ENCODE measurements at regions not wholly inside any gene's neighbourhood (a gene's known extent, or its start where the extent isn't known, plus 50 kb on each side); places are given as distances from the start of the nearest gene placed in this dataset.
A peak's percentile ranks its signal among the peaks of the same experiment; 100 is the strongest.

DNA sequence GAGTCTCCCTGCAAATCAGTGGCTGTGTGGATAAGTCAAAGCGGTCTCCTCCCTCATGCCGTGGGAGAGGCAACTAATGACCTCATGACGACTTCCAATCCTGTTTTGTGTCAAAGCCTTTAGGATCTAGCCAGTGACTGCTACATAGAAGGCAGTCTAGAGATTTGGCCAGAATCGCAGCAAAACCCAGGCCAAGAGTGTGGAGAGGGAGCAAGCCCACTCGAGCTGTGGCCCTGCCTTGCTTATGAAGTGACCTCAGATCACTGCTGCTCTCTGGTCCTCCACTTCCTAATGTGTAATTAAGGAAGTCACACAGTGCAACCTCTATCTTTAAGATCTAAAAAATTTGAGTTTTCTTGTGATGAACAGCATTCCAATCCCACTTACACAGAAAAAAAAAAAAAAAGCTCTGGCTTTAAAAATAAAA is 296.7 kb upstream of the KLF6 start:
- Histone ChIP-seq H3K27ac (peak overlapping the region; percentile 0 to 68), H3K4me3 (no peak overlapping the region)
- TF ChIP-seq, protein P1, sequence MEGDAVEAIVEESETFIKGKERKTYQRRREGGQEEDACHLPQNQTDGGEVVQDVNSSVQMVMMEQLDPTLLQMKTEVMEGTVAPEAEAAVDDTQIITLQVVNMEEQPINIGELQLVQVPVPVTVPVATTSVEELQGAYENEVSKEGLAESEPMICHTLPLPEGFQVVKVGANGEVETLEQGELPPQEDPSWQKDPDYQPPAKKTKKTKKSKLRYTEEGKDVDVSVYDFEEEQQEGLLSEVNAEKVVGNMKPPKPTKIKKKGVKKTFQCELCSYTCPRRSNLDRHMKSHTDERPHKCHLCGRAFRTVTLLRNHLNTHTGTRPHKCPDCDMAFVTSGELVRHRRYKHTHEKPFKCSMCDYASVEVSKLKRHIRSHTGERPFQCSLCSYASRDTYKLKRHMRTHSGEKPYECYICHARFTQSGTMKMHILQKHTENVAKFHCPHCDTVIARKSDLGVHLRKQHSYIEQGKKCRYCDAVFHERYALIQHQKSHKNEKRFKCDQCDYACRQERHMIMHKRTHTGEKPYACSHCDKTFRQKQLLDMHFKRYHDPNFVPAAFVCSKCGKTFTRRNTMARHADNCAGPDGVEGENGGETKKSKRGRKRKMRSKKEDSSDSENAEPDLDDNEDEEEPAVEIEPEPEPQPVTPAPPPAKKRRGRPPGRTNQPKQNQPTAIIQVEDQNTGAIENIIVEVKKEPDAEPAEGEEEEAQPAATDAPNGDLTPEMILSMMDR (IDR thresholded peaks at IDR 0.05): no peak
- no peak for DNase-seq (ENCODE audit: low spot score)

DNA sequence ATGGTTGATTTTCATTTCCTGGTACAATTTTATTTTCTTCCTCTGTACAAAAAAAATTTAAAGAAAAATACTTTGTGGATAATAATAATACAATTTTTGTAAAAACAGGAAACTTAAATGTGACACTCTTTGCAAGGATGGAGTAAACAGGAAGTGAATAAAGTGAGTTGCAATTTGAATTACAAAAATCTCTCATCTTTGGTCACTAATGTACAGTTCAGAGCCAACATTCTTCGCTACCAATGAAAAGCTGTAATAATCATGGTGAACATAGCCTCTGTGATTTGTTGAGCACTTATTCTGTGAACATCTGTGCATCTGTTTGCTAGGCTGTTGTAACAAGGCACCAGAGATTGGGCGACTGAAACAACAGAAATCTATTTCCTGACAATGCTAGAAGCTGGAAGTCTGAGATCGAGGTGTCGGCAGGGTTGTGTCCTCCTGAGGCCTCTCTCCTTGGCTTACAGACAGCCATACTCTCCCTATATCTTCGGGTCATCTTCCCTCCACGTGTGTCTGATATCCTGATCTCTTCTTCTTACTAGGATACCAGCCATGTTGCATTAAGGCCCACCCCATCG is 295.3 kb upstream of the KLF6 start:
- DNase-seq (ENCODE audit: low spot score): no peak
- TF ChIP-seq, protein P1 (IDR thresholded peaks at IDR 0.05): no peak
- Histone ChIP-seq H3K27ac (no peak overlapping the region), H3K4me3 (no peak overlapping the region)

DNA sequence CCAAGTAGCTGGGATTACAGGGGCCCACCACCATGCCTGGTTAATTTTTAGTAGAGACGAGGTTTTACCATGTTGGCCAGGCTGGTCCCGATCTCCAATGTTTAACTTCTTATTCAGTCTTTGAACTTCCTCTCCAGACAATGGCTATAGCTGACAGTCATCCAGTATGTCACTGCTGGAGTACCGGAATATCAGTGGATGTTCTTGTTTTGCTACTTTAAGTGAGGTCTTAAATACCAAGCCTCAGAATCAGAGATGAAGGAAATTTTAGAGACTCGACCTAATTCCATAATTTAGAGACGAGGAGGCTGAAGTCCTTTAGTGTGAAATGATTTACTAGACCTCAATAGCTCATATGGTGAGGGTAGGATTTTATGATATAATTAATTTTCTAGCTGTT is 294.8 kb upstream of the KLF6 start:
- H3K27ac ChIP-seq: no peak overlapping the region

DNA sequence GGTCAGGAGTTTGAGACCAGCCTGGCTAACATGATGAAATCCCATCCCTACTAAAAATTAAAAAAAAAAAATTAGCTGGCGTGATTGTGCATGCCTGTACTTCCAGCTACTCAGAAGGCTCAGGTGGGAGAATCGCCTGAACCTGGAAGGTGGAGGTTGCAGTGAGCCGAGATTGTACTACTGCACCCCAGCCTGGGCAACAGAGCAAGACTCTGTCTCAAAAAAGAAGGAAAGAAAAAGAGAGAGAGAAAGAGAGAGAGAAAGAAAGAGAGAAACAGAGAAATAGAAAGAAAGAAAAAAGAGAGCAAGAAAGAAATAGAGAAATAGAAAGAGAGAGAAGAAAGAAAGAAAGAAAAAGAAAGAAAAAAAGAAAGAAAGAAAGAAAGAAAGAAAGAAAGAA is 292.8 kb upstream of the KLF6 start:
- H3K4me3 ChIP-seq: no peak overlapping the region
- H3K27ac ChIP-seq: no peak overlapping the region
- no peak for DNase-seq (ENCODE audit: low spot score)
- TF ChIP-seq, protein P1 (IDR thresholded peaks at IDR 0.05): no peak

More for the DNA sequence above, 294.8 kb upstream of the KLF6 start:
- TF ChIP-seq, protein P1 (IDR thresholded peaks at IDR 0.05): no peak
- H3K4me3 ChIP-seq: no peak overlapping the region
- no peak for DNase-seq (ENCODE audit: low spot score)

DNA sequence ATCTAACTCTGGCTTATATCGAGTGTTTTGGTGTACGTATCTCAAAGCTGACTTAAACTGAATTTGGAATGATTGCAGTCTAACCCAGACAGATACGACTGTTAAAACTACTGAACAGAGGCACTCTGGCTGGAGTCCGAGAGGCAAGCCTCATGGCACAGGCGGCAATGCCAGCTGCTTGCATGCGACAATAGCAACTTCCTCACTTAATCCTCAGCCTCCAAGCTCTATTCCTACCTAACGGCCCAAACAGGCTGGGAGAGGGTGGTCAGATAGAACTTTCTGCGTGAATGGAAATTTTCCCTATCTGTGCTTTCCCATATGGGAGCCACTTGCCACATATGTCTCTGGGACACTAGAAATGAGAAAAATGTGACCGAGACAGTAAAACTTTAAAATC is 292.0 kb upstream of the KLF6 start:
- TF ChIP-seq, protein P1 (IDR thresholded peaks at IDR 0.05): no peak
- no peak overlapping the region for H3K4me3 ChIP-seq
- DNase-seq (ENCODE audit: low spot score): no peak
- no peak overlapping the region for H3K27ac ChIP-seq

DNA sequence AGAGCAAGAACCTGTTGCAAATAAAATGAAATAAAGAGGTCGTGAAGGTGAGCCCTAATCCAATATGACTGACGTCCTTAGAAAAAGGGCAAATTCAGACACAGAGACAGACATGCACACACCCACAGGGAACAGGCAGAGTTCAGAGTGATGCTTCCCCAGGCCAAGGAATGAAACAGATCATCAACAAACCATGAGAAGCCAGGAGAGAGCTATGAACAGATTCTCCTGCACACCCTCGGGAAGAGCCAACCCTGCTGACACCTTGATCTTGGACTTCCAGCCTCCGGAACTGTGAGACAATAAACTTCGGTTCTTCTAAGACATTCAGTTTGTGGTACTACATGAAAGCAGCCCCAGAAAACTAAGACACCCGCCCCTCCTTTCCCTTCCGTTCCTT is 290.4 kb upstream of the KLF6 start:
- TF ChIP-seq, protein P1 (IDR thresholded peaks at IDR 0.05): no peak
- Histone ChIP-seq H3K4me3 (no peak overlapping the region), H3K27ac (no peak overlapping the region)
- DNase-seq (ENCODE audit: low spot score): no peak

DNA sequence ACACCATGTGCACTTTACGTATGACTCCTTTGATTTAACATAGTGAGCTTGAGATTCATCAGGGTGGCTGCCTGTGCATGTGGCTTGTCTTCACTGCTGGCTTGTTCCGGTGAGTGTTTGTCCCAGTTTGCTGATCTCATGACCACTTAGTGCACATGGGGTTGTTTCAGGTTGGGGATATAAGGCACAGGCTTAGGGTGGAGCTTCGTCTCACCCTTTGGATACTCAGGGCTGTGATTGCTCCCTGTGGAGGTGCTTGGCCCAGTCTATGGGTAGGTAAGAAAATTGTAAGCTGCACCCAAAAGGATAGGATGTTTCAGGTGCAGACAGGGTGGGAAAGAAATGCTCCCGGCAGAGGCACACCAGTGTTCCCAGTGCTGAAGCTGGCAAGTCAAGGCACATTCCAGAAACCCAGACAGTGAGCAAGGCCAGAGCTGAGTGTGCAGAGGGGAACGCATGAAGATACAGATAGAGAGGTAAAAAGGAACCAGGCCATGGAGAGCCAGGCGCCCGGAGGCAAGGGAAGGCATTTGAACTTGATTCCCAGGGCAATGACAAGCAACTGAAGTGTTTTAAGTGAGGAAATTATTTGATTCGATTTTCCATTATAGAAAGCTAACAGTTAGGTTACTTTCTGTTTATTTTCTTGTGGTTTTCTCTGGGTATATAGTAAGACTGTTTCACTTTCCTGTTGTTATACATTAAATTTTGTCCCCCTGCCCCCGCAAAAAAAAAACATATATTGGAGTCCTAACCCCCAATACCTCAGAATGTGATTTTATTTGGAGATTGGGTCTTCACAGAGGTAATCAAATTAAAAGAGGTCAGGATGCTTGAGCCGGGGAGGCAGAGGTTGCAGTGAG is 289.8 kb upstream of the KLF6 start:
- H3K27ac ChIP-seq: peak overlapping the region; percentile 38 to 57
- no peak for DNase-seq (ENCODE audit: low spot score)
- TF ChIP-seq, protein P1 (IDR thresholded peaks at IDR 0.05): no peak
- H3K4me3 ChIP-seq: no peak overlapping the region
